GM12878 (cell line): ENCODE measurements at regions not wholly inside any gene's neighbourhood (a gene's known extent, or its start where the extent isn't known, plus 50 kb on each side); places are given as distances from the start of the nearest gene placed in this dataset.
"Not testable (repeated sequence)": the region's sequence is repeated elsewhere in the genome, so short reads cannot be mapped to it uniquely, and the experiment has no call there.

Experiments used
- ATAC-seq: fragments of 200-7000 bp; cut with Tn5 transposase; 3 replicates; pipeline ENCODE4 v1.9.1; 2020; ENCODE audit warnings: mild to moderate bottlenecking, moderate library complexity
- BruUV-seq: library from RNA; stranded (reverse); fragments of 400-500 nt; replicated peaks from 2 replicates; lab custom pipeline; 2021; lab: Mats Ljungman, UMichigan
- CTCF ChIA-PET: fragments of 300-600 bp; sonication (Branson Sonifier 250); formaldehyde crosslinking; extraction: SDS; loops from one replicate; lab custom pipeline; 2021; ENCODE audit warnings: inconsistent platforms; lab: Yijun Ruan, JAX
- POLR2A ChIA-PET: fragments of 350-600 bp; formaldehyde crosslinking; extraction: SDS; loops from one replicate; lab custom pipeline; 2021; ENCODE audit warnings: inconsistent platforms; lab: Charles Lee
- RAD21 ChIA-PET: fragments of 300-600 bp; sonication (Branson Sonifier 250); formaldehyde crosslinking; loops from one replicate; lab custom pipeline; 2023; ENCODE audit warnings: antibody characterized with exemption; ENCODE audit not compliant: unreplicated experiment; lab: Charles Lee
- SMC1A ChIA-PET: fragments of 300-600 bp; sonication (Branson Sonifier 250); formaldehyde crosslinking; loops from one replicate; lab custom pipeline; 2023; ENCODE audit not compliant: unreplicated experiment, uncharacterized antibody; lab: Charles Lee
- DNase-seq: peaks from one replicate; pipeline ENCODE4 v3.0.0-alpha.2; 2011; ENCODE audit warnings: low read depth, low spot score
- FAIRE-seq: peaks from 3 replicates; lab custom pipeline; 2011; peaks lifted over from hg19 to GRCh38; lab: Jason Lieb, UNC
- H2AFZ ChIP-seq: 2 replicates; pipeline ENCODE4 v1.6.0; 2011; ENCODE audit warnings: low read depth, low read length, control low read depth; ENCODE audit not compliant: control insufficient read depth
- H3K27ac ChIP-seq: 2 replicates; pipeline ENCODE4 v1.5.1; 2011; ENCODE audit warnings: control low read depth; ENCODE audit not compliant: control insufficient read depth, insufficient read depth
- H3K27me3 ChIP-seq, 2 experiments: replicated peaks in 1 of 2; 2 replicates each; pipeline versions ENCODE4 v1.6.0 to v1.6.1; 2011; ENCODE audit warnings: low read length in 1 of 2; ENCODE audit not compliant: control insufficient read depth in 2 of 2, insufficient read depth in 2 of 2
- H3K36me3 ChIP-seq, 2 experiments: 2 replicates each; pipeline ENCODE4 v1.5.1; 2011; ENCODE audit warnings: low read length in 1 of 2; ENCODE audit not compliant: control insufficient read depth in 2 of 2, insufficient read depth in 2 of 2
- H3K4me1 ChIP-seq: 2 replicates; pipeline ENCODE4 v1.6.1; 2011; ENCODE audit warnings: mild to moderate bottlenecking, low read length, moderate library complexity, mixed read lengths; ENCODE audit not compliant: control insufficient read depth, insufficient read depth
- H3K4me2 ChIP-seq: 2 replicates; pipeline ENCODE4 v1.6.0; 2011; ENCODE audit warnings: control low read depth; ENCODE audit not compliant: control insufficient read depth, insufficient read depth
- H3K4me3 ChIP-seq: fragments of 200-600 bp; sonication (generic); 2 replicates; pipeline ENCODE4 v1.5.1; 2016
- H3K79me2 ChIP-seq: 2 replicates; pipeline ENCODE4 v1.6.0; 2011; ENCODE audit warnings: low read length; ENCODE audit not compliant: control insufficient read depth, insufficient read depth
- H3K9ac ChIP-seq: 2 replicates; pipeline ENCODE4 v1.8.0; 2011; ENCODE audit warnings: low read length, control low read depth, mixed read lengths; ENCODE audit not compliant: control insufficient read depth, insufficient read depth
- H3K9me3 ChIP-seq: replicated peaks from 3 replicates; pipeline ENCODE4 v1.5.1; 2011; ENCODE audit warnings: mild to moderate bottlenecking, low read length; ENCODE audit not compliant: control insufficient read depth, insufficient read depth
- H4K20me1 ChIP-seq: 2 replicates; pipeline ENCODE4 v1.6.0; 2011; ENCODE audit not compliant: control insufficient read depth, insufficient read depth
- ETV6 ChIP-seq, 2 experiments: fragments of 450-650 bp in 1 of 2; IDR thresholded peaks in 1 of 2; conservative IDR thresholded peaks in 1 of 2; 2 replicates each; pipeline ENCODE4 v1.6.1; 2014; ENCODE audit warnings: antibody characterized with exemption in 1 of 2, borderline replicate concordance in 1 of 2, low read depth in 1 of 2, mild to moderate bottlenecking in 1 of 2, moderate library complexity in 1 of 2
- HSF1 ChIP-seq: fragments of 150-350 bp; IDR thresholded peaks from 2 replicates; pipeline ENCODE4 v1.6.1; 2014; ENCODE audit warnings: mild to moderate bottlenecking, low read depth, low read length
- KAT2A ChIP-seq: conservative IDR thresholded peaks from 2 replicates; pipeline ENCODE4 v1.6.1; 2011; ENCODE audit warnings: low read depth, low read length; ENCODE audit not compliant: control insufficient read depth
- POLR2AphosphoS2 ChIP-seq: IDR thresholded peaks from 2 replicates; pipeline ENCODE4 v1.6.1; 2011; ENCODE audit warnings: low read depth, mild to moderate bottlenecking, low read length, improper control_type of control experiment, moderate library complexity
- RCOR1 ChIP-seq: conservative IDR thresholded peaks from 2 replicates; pipeline ENCODE4 v1.6.1; 2012; ENCODE audit warnings: low read depth, low read length, improper control_type of control experiment
- SRF ChIP-seq, 2 experiments: IDR thresholded peaks; 2 replicates each; pipeline ENCODE4 v1.6.1; 2011; ENCODE audit warnings: low read depth in 2 of 2, low read length in 2 of 2, mild to moderate bottlenecking in 1 of 2, moderate library complexity in 1 of 2
- WGBS: methylation state at CpG from one replicate; pipeline ENCODE4 v1.1.6; 2016; ENCODE audit warnings: low lambda C conversion rate; ENCODE audit not compliant: insufficient replicate concordance, insufficient coverage; ENCODE audit errors: missing lambda C conversion rate; 5-methylcytosine and 5-hydroxymethylcytosine counted together
- in situ Hi-C: fragments of 300-500 bp; cut with MboI; formaldehyde crosslinking; loops from 9 replicates; pipeline ENCODE4 v1.14.3; 2018; ENCODE audit warnings: mixed read lengths
- intact Hi-C: fragments of 100-400 bp; cut with micrococcal nuclease; formaldehyde crosslinking; loops from one replicate; pipeline ENCODE4 v1.14.2; 2022; ENCODE audit not compliant: unreplicated experiment

- ChIA-PET POLR2A (no interaction called here), SMC1A (interaction anchor here (0.6 kb wide), 1 partner anchor 274 kb away, joined by 3 read pairs; no protein-coding TSS in a partner anchor), RAD21 (no interaction called here), CTCF (no interaction called here)
- Histone ChIP-seq H3K9ac (no peak overlapping the region), H4K20me1 (no peaks in the 10 kb centered on the region), H3K27me3 (no peaks in the 10 kb centered on the region), H2AFZ (no peak overlapping the region), H3K4me3 (no peak overlapping the region), H3K9me3 (peaks cover 2% of the 10 kb centered on the region; the same call in 2 of the 3 replicates), H3K27ac (no peak overlapping the region), H3K36me3 (no peaks in the 10 kb centered on the region), H3K4me2 (no peak overlapping the region), H3K79me2 (no peaks in the 10 kb centered on the region)
- intact Hi-C loops: no loop called here
- in situ Hi-C loops: no loop called here
- WGBS: 100% methylated on average over 2 of the region's 2 CpGs
- no peak for DNase-seq
- no peak for FAIRE-seq
- no TSS peak for BruUV-seq
- ATAC-seq: no peak
- TF ChIP-seq SRF (IDR thresholded peaks at IDR 0.05; ENCODE audit: low read depth in 2 of 2, low read length in 2 of 2) (no peak), ETV6 (conservative IDR thresholded peaks at IDR 0.05 in 1 of 2, IDR thresholded peaks at IDR 0.05 in 1 of 2; ENCODE audit: borderline replicate concordance in 1 of 2, low read depth in 1 of 2) (no peak), POLR2AphosphoS2 (no peak), RCOR1 (no peak), HSF1 (no peak), KAT2A (no peak)
- TF ChIP-seq, all 136 proteins: peak for 0
- peaks cover 5% of the 10 kb centered on the region; the same call in 1 of the 2 replicates for H3K4me1 ChIP-seq
Measured at GRCh38 chr14:50030036-50030435, 86.3 kb downstream of the VCPKMT start.

- FAIRE-seq, H3K9ac ChIP-seq, H3K27me3 ChIP-seq, H3K4me2 ChIP-seq, H4K20me1 ChIP-seq, SMC1A ChIA-PET, ATAC-seq, BruUV-seq, DNase-seq, H3K9me3 ChIP-seq, H3K79me2 ChIP-seq, H3K4me1 ChIP-seq, H2AFZ ChIP-seq, H3K4me3 ChIP-seq, H3K36me3 ChIP-seq, H3K27ac ChIP-seq, in situ Hi-C loops, RAD21 ChIA-PET, intact Hi-C loops, POLR2A ChIA-PET: not testable (repeated sequence)
- WGBS: 0% methylated on average over 1 of the region's 1 CpG
- CTCF ChIA-PET: interaction anchor here (1.0 kb wide), 1 partner anchor 151 kb away, joined by 3 read pairs; no protein-coding TSS in a partner anchor
Measured at GRCh38 chr14:50030911-50031310, 85.5 kb downstream of the VCPKMT start.
